Head of caudate nucleus (tissue), 42 donors: ENCODE measurements at regions not wholly inside any gene's neighbourhood (a gene's known extent, or its start where the extent isn't known, plus 50 kb on each side); places are given as distances from the start of the nearest gene placed in this dataset.

Source experiments
- DNase-seq, 42 donors: peaks; one replicate each; pipeline versions ENCODE4 v3.0.0 to v3.0.0-alpha.2; 2020 to 2021; ENCODE audit warnings: mixed read lengths in 7 of 42
- intact Hi-C: fragments of 100-400 bp; cut with DNase I; formaldehyde crosslinking; loops from one replicate; pipeline ENCODE4 v1.15.0; 2022

DNA sequence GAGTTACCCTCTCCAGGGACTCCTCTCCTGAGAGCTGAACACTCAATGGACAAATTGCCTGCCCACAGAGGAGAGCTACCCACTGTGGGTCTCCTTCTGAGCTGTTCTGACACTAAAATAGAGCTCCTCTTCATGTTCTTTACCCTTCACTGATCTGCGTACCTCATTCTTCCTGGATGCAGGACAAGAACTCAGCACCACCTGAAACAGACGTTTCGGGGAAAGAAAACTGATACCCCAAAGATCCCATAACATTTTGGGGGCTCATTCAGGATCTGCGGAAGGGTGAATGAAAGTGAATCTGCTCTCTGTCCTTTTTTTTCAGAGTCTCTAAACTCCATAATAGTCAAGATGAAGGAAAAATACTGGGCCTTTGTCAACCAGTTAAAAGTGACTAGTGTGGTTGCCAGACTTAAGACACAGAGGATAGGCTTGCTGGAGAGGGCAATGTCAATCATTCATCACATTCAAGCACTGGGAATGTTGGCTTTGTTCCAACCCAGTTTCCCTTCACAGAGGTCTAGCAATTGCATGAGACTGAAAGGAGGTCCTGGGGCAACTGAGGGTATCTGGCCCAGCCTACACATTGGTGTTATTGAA lies 136.7 kb upstream of the SLITRK6 start:
- intact Hi-C loops, result no loop called here

DNA sequence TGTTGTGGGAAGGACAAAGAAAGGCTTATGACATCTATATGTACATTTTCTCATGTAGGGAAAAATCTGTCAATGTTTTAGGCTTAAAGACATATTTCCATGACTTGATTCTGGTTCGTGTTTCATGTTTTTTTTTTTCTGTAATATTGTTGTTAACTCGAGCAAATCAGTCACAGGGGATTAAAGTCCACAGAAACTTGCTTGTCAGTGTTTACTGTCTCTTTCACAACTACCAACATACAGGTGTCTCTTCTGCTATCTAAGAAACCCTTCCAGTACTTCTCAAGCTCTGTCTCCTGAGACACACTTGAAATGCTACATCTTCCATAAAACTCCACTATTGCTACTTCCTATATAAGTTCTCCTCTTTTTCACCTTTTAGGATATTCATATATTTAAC lies 130.9 kb upstream of the SLITRK6 start:
- DNase-seq, result no peak
- intact Hi-C loops, result no loop called here

More for the DNA sequence above, 136.7 kb upstream of the SLITRK6 start:
- no peak for DNase-seq

DNA sequence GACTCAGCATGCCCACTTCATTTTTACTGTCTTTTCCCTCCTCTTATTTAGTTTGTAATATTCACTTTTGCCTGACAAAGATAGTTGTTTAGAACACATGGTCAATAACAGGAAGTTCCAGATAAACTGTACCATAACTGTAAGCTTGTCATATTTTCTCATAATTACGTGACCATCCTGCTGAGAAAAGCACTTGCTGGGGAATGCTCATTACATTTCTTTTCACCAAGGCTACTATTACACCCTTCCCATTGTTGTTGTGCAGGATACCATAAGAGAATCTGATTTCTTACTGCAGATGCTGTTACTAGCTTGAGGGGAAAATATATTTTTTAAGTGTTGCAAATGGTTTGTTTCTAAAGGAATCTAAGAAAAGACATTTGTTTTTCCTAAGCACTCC lies 111.7 kb upstream of the SLITRK6 start:
- intact Hi-C loops, result no loop called here
- no peak for DNase-seq

DNA sequence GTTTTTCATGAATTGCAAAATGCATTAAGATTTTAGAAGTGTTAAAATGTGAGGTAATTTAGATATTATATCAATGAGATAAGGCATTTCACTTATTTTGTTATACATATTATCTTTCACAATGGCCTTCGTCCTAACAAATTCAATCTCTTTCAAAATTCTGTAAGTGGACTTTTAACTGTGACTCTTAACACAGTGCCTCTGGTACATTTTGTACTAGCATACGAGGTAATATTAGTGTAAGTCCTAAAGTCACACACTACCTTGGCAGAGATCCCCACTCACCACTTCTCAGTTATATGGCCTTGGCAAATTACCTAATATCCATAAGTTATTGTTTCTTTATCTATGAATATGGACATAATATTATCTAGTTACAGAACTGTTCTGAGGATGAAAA lies 101.3 kb upstream of the SLITRK6 start:
- no peak for DNase-seq
- intact Hi-C loops, result no loop called here

DNA sequence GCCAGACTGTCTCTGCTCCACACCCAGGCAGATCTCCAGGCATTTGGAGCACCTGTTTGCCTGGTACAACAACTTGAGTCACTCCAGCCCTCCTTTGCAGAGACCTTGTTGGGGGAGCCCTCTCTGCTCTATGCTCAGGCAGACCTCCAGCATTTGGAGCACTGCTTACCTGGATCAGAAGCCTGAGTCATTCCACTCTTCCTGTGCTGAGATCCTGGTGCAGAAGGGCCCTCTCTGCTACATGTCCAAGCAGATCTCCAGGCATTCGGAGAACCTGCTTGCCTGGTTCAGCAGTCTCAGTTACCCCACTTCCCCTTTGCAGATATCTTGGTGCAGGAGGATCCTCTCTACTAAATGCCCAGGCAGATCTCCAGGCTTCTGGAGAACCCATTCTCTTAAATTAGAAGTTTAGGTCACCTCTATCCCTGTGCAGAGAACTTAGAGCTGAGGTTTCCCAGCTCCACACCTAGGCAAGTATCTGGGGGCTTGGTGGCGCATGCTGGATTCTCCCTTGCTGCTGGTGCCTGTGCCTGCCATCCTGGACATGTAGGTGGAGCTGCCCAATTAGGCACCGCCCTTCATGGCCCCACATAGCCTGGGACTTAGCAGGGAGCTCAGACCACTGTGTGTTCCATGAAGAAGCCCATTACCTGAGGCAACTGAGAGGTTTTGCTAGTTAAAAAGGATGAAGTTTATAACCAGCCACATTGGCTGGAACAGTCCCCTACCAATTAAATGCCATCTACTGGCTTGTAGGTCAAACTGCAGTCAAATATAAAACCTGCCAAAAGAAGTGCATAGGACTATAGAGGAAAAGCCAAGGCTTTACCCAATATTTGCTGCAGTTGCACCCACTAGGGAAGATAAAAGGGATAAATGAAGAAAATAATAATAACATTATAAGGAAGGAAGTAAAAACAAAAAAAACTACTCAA lies 97.6 kb upstream of the SLITRK6 start:
- intact Hi-C loops, result no loop called here
- no peak for DNase-seq

DNA sequence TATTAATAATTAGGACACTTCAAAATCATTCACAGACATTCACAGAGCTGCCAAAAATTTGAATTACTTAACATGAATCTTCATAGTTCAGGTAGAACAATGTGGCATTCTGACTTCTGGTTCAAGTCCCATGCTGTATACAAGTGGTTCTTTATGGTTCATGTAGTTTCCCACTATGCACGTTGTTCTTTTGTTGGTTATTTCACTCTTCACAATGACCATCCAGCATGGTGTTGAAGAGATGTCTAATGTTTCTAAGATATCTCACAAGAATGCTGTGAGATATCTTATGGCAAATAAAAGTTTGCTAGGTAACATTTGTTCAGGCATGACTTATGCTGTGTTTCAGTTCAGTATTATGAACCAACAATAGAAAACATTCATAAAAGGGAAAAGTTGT lies 88.2 kb upstream of the SLITRK6 start:
- intact Hi-C loops, result no loop called here
- no peak for DNase-seq

DNA sequence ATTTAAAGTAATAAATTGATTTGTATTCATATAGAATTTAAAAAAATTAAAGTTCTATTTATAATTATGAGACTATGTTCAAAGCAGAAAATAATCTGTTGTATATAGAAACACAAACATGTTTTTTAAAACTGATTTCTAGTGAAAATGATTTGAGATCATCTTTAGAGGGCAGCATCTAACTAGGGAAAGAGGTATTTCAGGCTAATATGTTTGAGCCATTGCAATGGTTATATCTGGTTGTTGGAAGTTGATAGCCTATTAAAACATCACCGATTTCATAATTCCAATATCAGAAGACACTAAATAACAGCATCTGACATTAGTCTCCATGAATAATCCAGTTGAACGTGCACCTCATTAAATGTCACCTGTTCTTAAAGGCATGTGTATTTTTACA lies 79.8 kb upstream of the SLITRK6 start:
- DNase-seq, result no peak
- intact Hi-C loops, result no loop called here

DNA sequence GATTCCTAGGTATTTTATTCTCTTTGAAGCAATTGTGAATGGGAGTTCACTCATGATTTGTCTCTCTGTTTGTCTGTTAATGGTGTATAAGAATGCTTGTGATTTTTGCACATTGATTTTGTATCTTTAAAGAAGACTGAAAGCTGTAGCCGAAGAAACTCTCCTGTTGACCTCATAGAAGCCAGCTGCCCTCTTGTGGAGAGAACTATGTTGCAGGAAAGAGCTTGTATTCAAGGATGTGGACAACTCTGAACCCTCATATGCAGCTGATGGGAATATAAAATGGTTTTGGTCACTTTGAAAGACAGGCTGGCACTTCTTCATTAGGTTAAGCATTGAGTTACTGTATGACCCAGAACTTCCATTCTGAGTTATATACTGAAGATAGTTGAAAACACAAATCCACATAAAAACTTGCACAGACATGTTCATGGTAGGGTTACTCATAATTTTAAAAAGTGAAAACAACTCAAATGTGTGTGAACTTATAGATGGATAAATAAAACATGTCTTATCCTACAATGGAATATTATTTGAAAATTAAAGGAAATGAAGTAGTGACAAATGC lies 65.8 kb upstream of the SLITRK6 start:
- peak in 2 of 42 donors; percentile 3 to 29 for DNase-seq

DNA sequence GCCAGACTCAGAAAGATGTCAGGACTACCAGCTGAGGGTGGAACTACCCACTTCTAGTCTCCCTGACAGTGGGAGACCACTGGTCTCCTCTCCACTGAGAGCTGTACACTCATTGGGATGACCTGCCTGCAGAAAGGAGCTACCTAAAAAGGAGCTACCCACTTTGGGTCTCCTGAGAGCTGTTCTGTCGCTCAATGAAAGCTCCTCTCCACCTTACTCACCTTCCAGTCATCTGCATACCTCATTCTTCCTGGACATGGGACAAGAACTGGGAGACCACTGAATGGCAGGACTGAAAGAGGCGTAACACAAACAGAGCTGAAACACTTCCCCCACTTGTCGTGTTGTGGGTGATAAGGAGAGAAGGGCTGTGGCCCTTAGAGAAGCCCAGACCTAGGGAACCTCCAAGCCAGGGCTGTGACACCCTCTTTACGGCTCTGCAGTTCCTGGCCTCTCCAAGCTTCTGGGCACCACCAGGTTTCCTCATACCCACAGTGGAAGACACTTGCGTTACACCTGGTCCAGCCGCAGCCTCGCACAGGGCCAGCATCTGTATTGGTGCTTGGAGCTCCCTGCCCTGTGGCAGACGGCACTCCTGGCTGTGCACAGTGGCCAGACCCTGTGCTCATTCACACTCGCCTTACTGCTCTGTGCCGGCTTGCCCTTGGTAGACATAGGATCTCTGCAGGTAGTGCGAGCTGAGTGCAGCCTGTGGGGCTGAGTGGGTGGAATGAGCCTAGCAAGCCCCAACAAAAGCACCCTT lies 54.9 kb upstream of the SLITRK6 start:
- intact Hi-C loops, result no loop called here
- no peak for DNase-seq

More for the DNA sequence above, 65.8 kb upstream of the SLITRK6 start:
- intact Hi-C loops, result no loop called here

DNA sequence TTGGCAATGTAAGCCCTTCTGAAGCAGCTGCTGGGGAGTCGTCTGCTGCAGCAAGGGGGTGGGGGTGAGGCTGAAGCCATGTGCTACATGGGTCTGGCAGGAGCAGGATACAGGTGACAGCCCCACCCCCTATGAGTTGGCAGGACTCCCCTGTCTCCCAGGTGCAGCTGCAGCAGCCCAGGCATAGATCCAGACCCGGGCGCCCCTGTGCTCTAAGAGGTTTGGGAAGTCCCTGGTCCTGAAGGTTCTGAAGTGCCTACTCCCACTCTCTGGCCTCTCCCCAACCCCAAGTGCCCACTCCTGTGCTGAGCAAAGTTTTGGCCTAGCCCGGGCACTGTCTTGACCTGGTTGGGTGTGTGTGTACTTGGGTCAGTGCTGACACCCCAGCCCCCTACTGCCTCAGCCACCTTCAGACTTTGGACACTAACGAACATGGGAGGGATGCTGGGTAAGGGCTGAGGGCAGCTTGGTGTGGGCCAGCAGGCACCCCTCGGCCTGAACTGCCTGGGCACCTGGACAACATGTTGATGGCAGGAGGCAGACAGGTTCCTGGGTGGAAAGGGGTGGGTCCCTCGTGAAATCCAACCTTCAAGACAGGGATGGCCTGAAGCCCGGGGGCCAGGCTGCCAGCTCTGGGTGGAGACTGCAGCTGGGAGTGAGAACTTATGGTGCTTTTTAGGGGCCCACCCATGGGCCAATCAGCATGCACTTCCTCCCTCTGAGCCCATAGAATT lies 54.1 kb upstream of the SLITRK6 start:
- no peak for DNase-seq
- intact Hi-C loops, result no loop called here
